ENCODE measurements at regions not wholly inside any gene's neighbourhood (a gene's known extent, or its start where the extent isn't known, plus 50 kb on each side); places are given as distances from the start of the nearest gene placed in this dataset.

GRCh38 chr6:11835065-11835464 lies 56.5 kb upstream of the ADTRP start:
- Histone ChIP-seq H3K9me3 (ENCODE audit: control insufficient read depth in 3 of 3, low read length in 3 of 3) (no peaks in the 10 kb centered on the region), H3K9ac (ENCODE audit: low read depth in 1 of 3, low read length in 3 of 3) (no peak overlapping the region), H3K4me1 (ENCODE audit: control insufficient read depth in 3 of 3, insufficient read depth in 3 of 3, low read length in 3 of 3) (peaks cover 0 to 17% (median 12%) of the 10 kb centered on the region in 3 donors), H3K4me3 (ENCODE audit: low read length in 3 of 3) (no peak overlapping the region), H3K27me3 (ENCODE audit: control insufficient read depth in 3 of 3, insufficient read depth in 3 of 3, low read length in 3 of 3) (no peaks in the 10 kb centered on the region), H3K36me3 (ENCODE audit: control insufficient read depth in 3 of 3, insufficient read depth in 3 of 3, low read length in 3 of 3) (no peaks in the 10 kb centered on the region), H3K27ac (ENCODE audit: low read depth, low read length) (no peak overlapping the region)

DNA sequence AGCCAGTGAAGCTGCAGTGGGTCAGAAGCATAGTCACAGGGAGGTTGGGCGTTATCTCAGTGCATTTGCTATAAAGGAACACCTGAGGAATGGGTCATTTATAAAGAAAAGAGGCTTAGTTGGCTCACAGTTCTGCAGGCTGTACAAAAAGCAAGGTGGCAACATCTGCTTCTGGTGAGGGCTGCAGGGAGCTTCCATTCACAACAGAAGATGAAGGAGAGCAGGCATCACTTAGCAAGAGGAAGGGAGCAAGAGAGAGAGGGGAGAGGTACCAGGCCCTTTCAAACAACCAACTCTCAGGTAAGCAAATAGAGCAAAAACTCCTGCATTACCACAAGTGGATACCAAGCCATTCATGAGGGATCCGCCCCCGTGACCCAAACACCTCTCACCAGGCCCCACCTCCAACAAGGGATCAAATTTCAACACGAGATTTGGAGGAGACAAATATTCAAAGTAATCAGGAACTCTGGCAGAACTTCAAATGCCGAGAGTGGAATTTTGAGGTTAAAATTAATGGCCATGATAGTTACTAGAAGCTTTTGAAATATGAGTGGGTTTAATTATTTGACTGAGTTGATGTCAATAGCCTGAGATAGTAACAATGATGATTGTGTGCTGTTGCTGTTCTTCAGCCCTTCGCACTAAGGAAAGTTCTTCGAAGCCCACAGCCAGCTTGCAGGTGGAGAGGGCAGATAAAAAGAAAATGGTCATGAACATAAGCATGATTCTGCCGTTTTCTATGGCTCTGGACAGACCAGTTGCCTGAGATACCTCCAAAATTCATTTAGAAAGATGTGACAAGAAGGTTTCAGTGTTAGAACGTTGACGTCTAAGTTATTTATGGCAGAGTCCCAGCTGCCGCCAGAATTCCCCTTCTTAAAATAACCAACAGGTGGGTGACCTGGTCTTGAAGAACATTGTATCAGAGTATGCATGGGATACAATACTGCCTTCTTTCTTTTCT lies 55.3 kb upstream of the ADTRP start:
- Histone ChIP-seq H3K9me3 (ENCODE audit: control insufficient read depth in 3 of 3, low read length in 3 of 3) (no peaks in the 10 kb centered on the region), H3K27me3 (ENCODE audit: control insufficient read depth in 3 of 3, insufficient read depth in 3 of 3, low read length in 3 of 3) (no peaks in the 10 kb centered on the region), H3K4me3 (ENCODE audit: low read length in 3 of 3) (no peak overlapping the region), H3K9ac (ENCODE audit: low read depth in 1 of 3, low read length in 3 of 3) (no peak overlapping the region), H3K27ac (ENCODE audit: low read depth, low read length) (no peak overlapping the region), H3K36me3 (ENCODE audit: control insufficient read depth in 3 of 3, insufficient read depth in 3 of 3, low read length in 3 of 3) (no peaks in the 10 kb centered on the region), H3K4me1 (ENCODE audit: control insufficient read depth in 3 of 3, insufficient read depth in 3 of 3, low read length in 3 of 3) (peaks cover 0 to 17% (median 15%) of the 10 kb centered on the region in 3 donors)

GRCh38 chr6:11831653-11832052 lies 53.0 kb upstream of the ADTRP start:
- no peaks in the 10 kb centered on the region for H3K9me3 ChIP-seq (ENCODE audit: control insufficient read depth in 3 of 3, low read length in 3 of 3)
- no peak overlapping the region for H3K27ac ChIP-seq (ENCODE audit: low read depth, low read length)
- H3K4me1 ChIP-seq (ENCODE audit: control insufficient read depth in 3 of 3, insufficient read depth in 3 of 3, low read length in 3 of 3) = peaks cover 0 to 17% (median 15%) of the 10 kb centered on the region in 3 donors
- H3K4me3 ChIP-seq (ENCODE audit: low read length in 3 of 3) = no peak overlapping the region
- no peaks in the 10 kb centered on the region for H3K27me3 ChIP-seq (ENCODE audit: control insufficient read depth in 3 of 3, insufficient read depth in 3 of 3, low read length in 3 of 3)
- H3K36me3 ChIP-seq (ENCODE audit: control insufficient read depth in 3 of 3, insufficient read depth in 3 of 3, low read length in 3 of 3) = no peaks in the 10 kb centered on the region
- no peak overlapping the region for H3K9ac ChIP-seq (ENCODE audit: low read depth in 1 of 3, low read length in 3 of 3)

DNA sequence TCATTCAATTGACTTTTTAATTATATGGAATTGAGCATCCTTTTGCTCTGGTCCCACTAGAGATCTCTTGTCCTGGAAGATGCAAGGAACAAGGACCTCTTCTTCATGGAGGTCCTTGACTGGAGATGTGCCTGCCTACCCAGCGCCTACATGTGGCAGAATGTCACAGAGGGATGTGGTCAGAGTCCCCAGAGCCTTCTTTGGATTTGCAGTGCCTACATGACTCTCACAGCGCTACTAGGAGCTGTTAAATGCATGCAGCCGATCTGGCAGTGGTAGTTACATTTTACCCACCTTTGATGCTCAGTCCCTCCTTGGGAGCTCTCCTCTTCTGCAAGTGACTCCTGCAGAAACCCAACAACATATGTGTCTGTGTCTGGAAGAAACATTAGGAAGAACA lies 51.9 kb upstream of the ADTRP start:
- Histone ChIP-seq H3K36me3 (ENCODE audit: control insufficient read depth in 3 of 3, insufficient read depth in 3 of 3, low read length in 3 of 3) (no peaks in the 10 kb centered on the region), H3K4me1 (ENCODE audit: control insufficient read depth in 3 of 3, insufficient read depth in 3 of 3, low read length in 3 of 3) (peaks cover 0 to 17% (median 15%) of the 10 kb centered on the region in 3 donors), H3K9me3 (ENCODE audit: control insufficient read depth in 3 of 3, low read length in 3 of 3) (no peaks in the 10 kb centered on the region), H3K4me3 (ENCODE audit: low read length in 3 of 3) (no peak overlapping the region), H3K9ac (ENCODE audit: low read depth in 1 of 3, low read length in 3 of 3) (no peak overlapping the region), H3K27ac (ENCODE audit: low read depth, low read length) (peak overlapping the region; percentile 4), H3K27me3 (ENCODE audit: control insufficient read depth in 3 of 3, insufficient read depth in 3 of 3, low read length in 3 of 3) (no peaks in the 10 kb centered on the region)

DNA sequence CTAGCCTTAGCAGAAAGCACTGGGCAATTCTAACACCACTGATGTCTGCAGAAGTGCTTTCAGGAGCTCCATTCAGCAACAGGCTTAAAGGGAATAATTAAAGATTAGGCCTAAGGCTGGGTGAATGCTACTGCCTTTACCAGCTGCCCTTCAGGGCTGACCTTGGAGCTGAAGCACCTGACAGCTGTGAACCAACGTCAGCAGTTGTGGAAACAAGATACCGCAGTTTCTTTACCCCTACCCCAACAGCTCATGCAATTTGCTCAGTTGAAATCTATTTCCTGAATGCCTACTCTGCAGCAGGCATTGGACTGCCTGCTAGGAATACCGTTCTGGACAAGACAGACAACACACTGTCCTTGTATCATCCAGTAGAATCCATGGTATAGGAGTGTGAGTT lies 51.5 kb upstream of the ADTRP start:
- Histone ChIP-seq H3K9ac (ENCODE audit: low read depth in 1 of 3, low read length in 3 of 3) (no peak overlapping the region), H3K4me3 (ENCODE audit: low read length in 3 of 3) (no peak overlapping the region), H3K4me1 (ENCODE audit: control insufficient read depth in 3 of 3, insufficient read depth in 3 of 3, low read length in 3 of 3) (peaks cover 0 to 15% (median 11%) of the 10 kb centered on the region in 3 donors), H3K36me3 (ENCODE audit: control insufficient read depth in 3 of 3, insufficient read depth in 3 of 3, low read length in 3 of 3) (no peaks in the 10 kb centered on the region), H3K9me3 (ENCODE audit: control insufficient read depth in 3 of 3, low read length in 3 of 3) (no peaks in the 10 kb centered on the region), H3K27me3 (ENCODE audit: control insufficient read depth in 3 of 3, insufficient read depth in 3 of 3, low read length in 3 of 3) (no peaks in the 10 kb centered on the region), H3K27ac (ENCODE audit: low read depth, low read length) (peak overlapping the region; percentile 4)

GRCh38 chr6:11828262-11828870 lies 49.8 kb upstream of the ADTRP start:
- no peak overlapping the region for H3K27ac ChIP-seq (ENCODE audit: low read depth, low read length)
- no peaks in the 10 kb centered on the region for H3K36me3 ChIP-seq (ENCODE audit: control insufficient read depth in 3 of 3, insufficient read depth in 3 of 3, low read length in 3 of 3)
- no peak overlapping the region for H3K4me3 ChIP-seq (ENCODE audit: low read length in 3 of 3)
- no peaks in the 10 kb centered on the region for H3K27me3 ChIP-seq (ENCODE audit: control insufficient read depth in 3 of 3, insufficient read depth in 3 of 3, low read length in 3 of 3)
- peaks cover 0 to 9% (median 4%) of the 10 kb centered on the region in 3 donors for H3K4me1 ChIP-seq (ENCODE audit: control insufficient read depth in 3 of 3, insufficient read depth in 3 of 3, low read length in 3 of 3)
- H3K9me3 ChIP-seq (ENCODE audit: control insufficient read depth in 3 of 3, low read length in 3 of 3) = no peaks in the 10 kb centered on the region
- H3K9ac ChIP-seq (ENCODE audit: low read depth in 1 of 3, low read length in 3 of 3) = no peak overlapping the region

All from skeletal muscle tissue (tissue), 3 donors.